ENCODE measurements at regions not wholly inside any gene's neighbourhood (a gene's known extent, or its start where the extent isn't known, plus 50 kb on each side); places are given as distances from the start of the nearest gene placed in this dataset.

GRCh38 chr14:65329911-65330310 is 82.6 kb upstream of the FUT8 start:
- DNase-seq = no peak

- DNase-seq = no peak
These were observed 82.1 kb upstream of the FUT8 start for GRCh38 chr14:65330416-65330815.

GRCh38 chr14:65331652-65332051 is 80.9 kb upstream of the FUT8 start:
- no peak for DNase-seq

- no peak for DNase-seq
These were observed 80.2 kb upstream of the FUT8 start for GRCh38 chr14:65332141-65332871.

- no peak for DNase-seq
These were observed 78.4 kb upstream of the FUT8 start for GRCh38 chr14:65333943-65334687.

- DNase-seq = no peak
These were observed 77.6 kb upstream of the FUT8 start for GRCh38 chr14:65334765-65335410.

- DNase-seq = no peak
These were observed 77.1 kb upstream of the FUT8 start for GRCh38 chr14:65335411-65335947.

GRCh38 chr14:65336191-65336591 is 76.3 kb upstream of the FUT8 start:
- DNase-seq = peak; percentile 71

GRCh38 chr14:65339866-65340265 is 72.7 kb upstream of the FUT8 start:
- no peak for DNase-seq

GRCh38 chr14:65344011-65344410 is 68.5 kb upstream of the FUT8 start:
- no peak for DNase-seq

- no peak for DNase-seq
These were observed 67.3 kb upstream of the FUT8 start for GRCh38 chr14:65345266-65345665.

GRCh38 chr14:65346474-65346873 is 66.1 kb upstream of the FUT8 start:
- no peak for DNase-seq

GRCh38 chr14:65346895-65347294 is 65.6 kb upstream of the FUT8 start:
- no peak for DNase-seq

- DNase-seq = no peak
These were observed 64.4 kb upstream of the FUT8 start for GRCh38 chr14:65348137-65348536.

GRCh38 chr14:65349100-65349499 is 63.4 kb upstream of the FUT8 start:
- no peak for DNase-seq

- no peak for DNase-seq
These were observed 60.9 kb upstream of the FUT8 start for GRCh38 chr14:65351493-65352194.

- DNase-seq = no peak
These were observed 59.5 kb upstream of the FUT8 start for GRCh38 chr14:65352964-65353530.

- DNase-seq = no peak
These were observed 58.4 kb upstream of the FUT8 start for GRCh38 chr14:65354131-65354530.

GRCh38 chr14:65354715-65355114 is 57.8 kb upstream of the FUT8 start:
- no peak for DNase-seq

GRCh38 chr14:65356327-65356836 is 56.1 kb upstream of the FUT8 start:
- peak; percentile 68 for DNase-seq

GRCh38 chr14:65357113-65357512 is 55.4 kb upstream of the FUT8 start:
- no peak for DNase-seq

GRCh38 chr14:65357689-65358088 is 54.8 kb upstream of the FUT8 start:
- no peak for DNase-seq

- DNase-seq = no peak
These were observed 53.0 kb upstream of the FUT8 start for GRCh38 chr14:65359503-65359902.

Measured in stimulated activated CD4-positive, alpha-beta T cell treated with anti-CD3 and anti-CD28 coated beads, Interleukin-15, amount 100 ng/mL, for 24 hours (primary cell).